SJCRH30 (cell line): ENCODE measurements at regions not wholly inside any gene's neighbourhood (a gene's known extent, or its start where the extent isn't known, plus 50 kb on each side); places are given as distances from the start of the nearest gene placed in this dataset.

Experiments used
- DNase-seq, 2 experiments: peaks; one replicate each; pipeline ENCODE4 v3.0.0-alpha.2; 2015 to 2020
- H3K27ac ChIP-seq: fragments of 250-450 bp; sonication (Bioruptor Pico); 2 replicates; pipeline ENCODE4 v1.5.1; 2020; ENCODE audit warnings: mild to moderate bottlenecking, moderate library complexity
- H3K27me3 ChIP-seq: fragments of 250-450 bp; sonication (Bioruptor Pico); 2 replicates; pipeline ENCODE4 v1.5.1; 2020; ENCODE audit warnings: mild to moderate bottlenecking, moderate library complexity
- H3K36me3 ChIP-seq: fragments of 250-450 bp; sonication (Bioruptor Pico); 2 replicates; pipeline ENCODE4 v1.5.1; 2020; ENCODE audit warnings: mild to moderate bottlenecking, moderate library complexity
- H3K4me1 ChIP-seq: fragments of 250-450 bp; sonication (Bioruptor Pico); 2 replicates; pipeline ENCODE4 v1.5.1; 2020; ENCODE audit warnings: mild to moderate bottlenecking, moderate library complexity
- H3K4me3 ChIP-seq: fragments of 250-450 bp; sonication (Bioruptor Pico); 2 replicates; pipeline ENCODE4 v1.5.1; 2020; ENCODE audit warnings: mild to moderate bottlenecking, moderate library complexity
- H3K9me3 ChIP-seq: fragments of 250-450 bp; sonication (Bioruptor Pico); replicated peaks from 2 replicates; pipeline ENCODE4 v1.5.1; 2020; ENCODE audit warnings: mild to moderate bottlenecking, moderate library complexity

- Histone ChIP-seq H3K27me3 (no peaks in the 10 kb centered on the region), H3K4me3 (no peak overlapping the region), H3K9me3 (0 out of 2 replicates have a peak, but pooled peaks cover 3% of the 10 kb centered on the region), H3K27ac (no peak overlapping the region), H3K36me3 (no peaks in the 10 kb centered on the region), H3K4me1 (no peaks in the 10 kb centered on the region)
- DNase-seq, result no peak
Measured at GRCh38 chr5:53183880-53184279, 74.3 kb upstream of the MOCS2 start.

GRCh38 chr5:53191548-53192165, 82.1 kb upstream of the MOCS2 start:
- Histone ChIP-seq H3K9me3 (peaks cover 3% of the 10 kb centered on the region; the same call in 1 of the 2 replicates), H3K4me1 (no peaks in the 10 kb centered on the region), H3K27ac (no peak overlapping the region), H3K36me3 (no peaks in the 10 kb centered on the region), H3K4me3 (no peak overlapping the region), H3K27me3 (no peaks in the 10 kb centered on the region)
- no peak for DNase-seq

- H3K36me3 ChIP-seq, result no peaks in the 10 kb centered on the region
- no peak overlapping the region for H3K27ac ChIP-seq
- no peaks in the 10 kb centered on the region for H3K4me1 ChIP-seq
- H3K4me3 ChIP-seq, result no peak overlapping the region
- H3K27me3 ChIP-seq, result no peaks in the 10 kb centered on the region
- H3K9me3 ChIP-seq, result peaks cover 3% of the 10 kb centered on the region; the same call in 1 of the 2 replicates
- no peak for DNase-seq
Measured at GRCh38 chr5:53194086-53194485, 84.5 kb upstream of the MOCS2 start.

- no peak for DNase-seq
- H3K4me3 ChIP-seq, result no peak overlapping the region
- no peaks in the 10 kb centered on the region for H3K36me3 ChIP-seq
- no peaks in the 10 kb centered on the region for H3K4me1 ChIP-seq
- no peaks in the 10 kb centered on the region for H3K27me3 ChIP-seq
- H3K9me3 ChIP-seq, result no peaks in the 10 kb centered on the region
- H3K27ac ChIP-seq, result no peak overlapping the region
Measured at GRCh38 chr5:53199882-53200281, 90.3 kb upstream of the MOCS2 start.

- H3K4me3 ChIP-seq, result no peak overlapping the region
- H3K27me3 ChIP-seq, result no peaks in the 10 kb centered on the region
- no peak overlapping the region for H3K27ac ChIP-seq
- DNase-seq, result no peak
- no peaks in the 10 kb centered on the region for H3K4me1 ChIP-seq
- no peaks in the 10 kb centered on the region for H3K36me3 ChIP-seq
- no peaks in the 10 kb centered on the region for H3K9me3 ChIP-seq
Measured at GRCh38 chr5:53200306-53200705, 90.7 kb upstream of the MOCS2 start.

GRCh38 chr5:53201746-53202145, 92.2 kb upstream of the MOCS2 start:
- Histone ChIP-seq H3K27ac (no peak overlapping the region), H3K36me3 (no peaks in the 10 kb centered on the region)
- DNase-seq, result peak in 1 of 2 experiments; percentile 11

GRCh38 chr5:53206562-53206961, 97.0 kb upstream of the MOCS2 start:
- Histone ChIP-seq H3K27ac (no peak overlapping the region), H3K4me1 (no peaks in the 10 kb centered on the region), H3K4me3 (no peak overlapping the region), H3K9me3 (peaks cover 3% of the 10 kb centered on the region; the same call in 1 of the 2 replicates), H3K36me3 (no peaks in the 10 kb centered on the region), H3K27me3 (no peaks in the 10 kb centered on the region)
- DNase-seq, result no peak

More at GRCh38 chr5:53201746-53202145, 92.2 kb upstream of the MOCS2 start:
- Histone ChIP-seq H3K27me3 (no peaks in the 10 kb centered on the region), H3K4me3 (no peak overlapping the region), H3K9me3 (no peaks in the 10 kb centered on the region), H3K4me1 (no peaks in the 10 kb centered on the region)

- Histone ChIP-seq H3K4me3 (no peak overlapping the region), H3K27ac (no peak overlapping the region), H3K36me3 (no peaks in the 10 kb centered on the region), H3K27me3 (no peaks in the 10 kb centered on the region), H3K4me1 (no peaks in the 10 kb centered on the region), H3K9me3 (peaks cover 3% of the 10 kb centered on the region)
- DNase-seq, result no peak
Measured at GRCh38 chr5:53211799-53212198, 102.2 kb upstream of the MOCS2 start.

- DNase-seq, result no peak
- H3K4me1 ChIP-seq, result no peaks in the 10 kb centered on the region
- H3K9me3 ChIP-seq, result peaks cover 5% of the 10 kb centered on the region
- no peak overlapping the region for H3K4me3 ChIP-seq
- no peaks in the 10 kb centered on the region for H3K27me3 ChIP-seq
- H3K36me3 ChIP-seq, result no peaks in the 10 kb centered on the region
- H3K27ac ChIP-seq, result no peak overlapping the region
Measured at GRCh38 chr5:53219174-53219573, 109.6 kb upstream of the MOCS2 start.

- Histone ChIP-seq H3K4me3 (no peak overlapping the region), H3K27me3 (no peaks in the 10 kb centered on the region), H3K36me3 (no peaks in the 10 kb centered on the region), H3K27ac (no peak overlapping the region), H3K4me1 (no peaks in the 10 kb centered on the region), H3K9me3 (peaks cover 5% of the 10 kb centered on the region)
- no peak for DNase-seq
Measured at GRCh38 chr5:53219610-53220009, 110.1 kb upstream of the MOCS2 start.

- H3K27ac ChIP-seq, result no peak overlapping the region
- H3K27me3 ChIP-seq, result no peaks in the 10 kb centered on the region
- no peak overlapping the region for H3K4me3 ChIP-seq
- no peaks in the 10 kb centered on the region for H3K9me3 ChIP-seq
- H3K4me1 ChIP-seq, result no peaks in the 10 kb centered on the region
- DNase-seq, result no peak
- H3K36me3 ChIP-seq, result no peaks in the 10 kb centered on the region
Measured at GRCh38 chr5:53233645-53234405, 124.3 kb upstream of the MOCS2 start.

GRCh38 chr5:53236683-53237082, 127.1 kb upstream of the MOCS2 start:
- no peak for DNase-seq
- no peak overlapping the region for H3K27ac ChIP-seq
- no peak overlapping the region for H3K4me3 ChIP-seq
- H3K27me3 ChIP-seq, result no peaks in the 10 kb centered on the region
- H3K4me1 ChIP-seq, result peaks cover 3% of the 10 kb centered on the region; the same call in 1 of the 2 replicates
- H3K36me3 ChIP-seq, result no peaks in the 10 kb centered on the region
- H3K9me3 ChIP-seq, result no peaks in the 10 kb centered on the region

- Histone ChIP-seq H3K27me3 (no peaks in the 10 kb centered on the region), H3K4me1 (peaks cover 3% of the 10 kb centered on the region; the same call in 1 of the 2 replicates), H3K36me3 (no peaks in the 10 kb centered on the region), H3K9me3 (no peaks in the 10 kb centered on the region), H3K4me3 (no peak overlapping the region), H3K27ac (no peak overlapping the region)
- DNase-seq, result no peak
Measured at GRCh38 chr5:53237876-53238275, 128.3 kb upstream of the MOCS2 start.

GRCh38 chr5:53239301-53239990, 129.9 kb upstream of the MOCS2 start:
- H3K36me3 ChIP-seq, result no peaks in the 10 kb centered on the region
- no peak for DNase-seq
- H3K9me3 ChIP-seq, result no peaks in the 10 kb centered on the region
- no peak overlapping the region for H3K4me3 ChIP-seq
- no peak overlapping the region for H3K27ac ChIP-seq
- H3K4me1 ChIP-seq, result peaks cover 3% of the 10 kb centered on the region; the same call in 1 of the 2 replicates
- no peaks in the 10 kb centered on the region for H3K27me3 ChIP-seq

GRCh38 chr5:53240661-53241060, 131.1 kb upstream of the MOCS2 start:
- Histone ChIP-seq H3K4me1 (peaks cover 3% of the 10 kb centered on the region; the same call in 1 of the 2 replicates), H3K9me3 (no peaks in the 10 kb centered on the region), H3K4me3 (no peak overlapping the region), H3K36me3 (no peaks in the 10 kb centered on the region), H3K27me3 (no peaks in the 10 kb centered on the region), H3K27ac (no peak overlapping the region)
- DNase-seq, result no peak
